ENCODE measurements at regions not wholly inside any gene's neighbourhood (a gene's known extent, or its start where the extent isn't known, plus 50 kb on each side); places are given as distances from the start of the nearest gene placed in this dataset.

DNA sequence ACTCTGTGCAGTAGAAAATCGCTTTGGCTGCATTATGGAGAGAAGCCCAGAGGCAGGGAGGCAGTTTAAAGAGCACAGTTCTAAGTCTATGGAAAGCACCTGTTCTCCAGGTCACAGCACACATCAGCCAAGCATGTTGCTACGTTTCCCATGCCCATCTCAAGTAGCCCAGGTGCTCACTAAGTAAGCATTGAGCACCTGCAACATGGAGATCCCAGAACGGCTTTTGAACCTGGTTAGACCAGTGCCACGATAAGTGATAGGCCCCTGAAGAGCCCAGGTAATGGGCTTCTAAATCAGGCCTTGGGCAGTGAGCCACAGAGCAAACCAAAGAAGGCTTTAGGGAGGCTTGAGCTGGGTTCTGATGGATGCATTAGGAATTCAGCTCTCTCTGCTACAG, 186.2 kb downstream of the C1orf94 start (continued):
- no peak for TF ChIP-seq ZFX (IDR thresholded peaks at IDR 0.05)
- no peak for TF ChIP-seq RAD21 (IDR thresholded peaks at IDR 0.05; ENCODE audit: low read depth)
- TF ChIP-seq, protein P1, sequence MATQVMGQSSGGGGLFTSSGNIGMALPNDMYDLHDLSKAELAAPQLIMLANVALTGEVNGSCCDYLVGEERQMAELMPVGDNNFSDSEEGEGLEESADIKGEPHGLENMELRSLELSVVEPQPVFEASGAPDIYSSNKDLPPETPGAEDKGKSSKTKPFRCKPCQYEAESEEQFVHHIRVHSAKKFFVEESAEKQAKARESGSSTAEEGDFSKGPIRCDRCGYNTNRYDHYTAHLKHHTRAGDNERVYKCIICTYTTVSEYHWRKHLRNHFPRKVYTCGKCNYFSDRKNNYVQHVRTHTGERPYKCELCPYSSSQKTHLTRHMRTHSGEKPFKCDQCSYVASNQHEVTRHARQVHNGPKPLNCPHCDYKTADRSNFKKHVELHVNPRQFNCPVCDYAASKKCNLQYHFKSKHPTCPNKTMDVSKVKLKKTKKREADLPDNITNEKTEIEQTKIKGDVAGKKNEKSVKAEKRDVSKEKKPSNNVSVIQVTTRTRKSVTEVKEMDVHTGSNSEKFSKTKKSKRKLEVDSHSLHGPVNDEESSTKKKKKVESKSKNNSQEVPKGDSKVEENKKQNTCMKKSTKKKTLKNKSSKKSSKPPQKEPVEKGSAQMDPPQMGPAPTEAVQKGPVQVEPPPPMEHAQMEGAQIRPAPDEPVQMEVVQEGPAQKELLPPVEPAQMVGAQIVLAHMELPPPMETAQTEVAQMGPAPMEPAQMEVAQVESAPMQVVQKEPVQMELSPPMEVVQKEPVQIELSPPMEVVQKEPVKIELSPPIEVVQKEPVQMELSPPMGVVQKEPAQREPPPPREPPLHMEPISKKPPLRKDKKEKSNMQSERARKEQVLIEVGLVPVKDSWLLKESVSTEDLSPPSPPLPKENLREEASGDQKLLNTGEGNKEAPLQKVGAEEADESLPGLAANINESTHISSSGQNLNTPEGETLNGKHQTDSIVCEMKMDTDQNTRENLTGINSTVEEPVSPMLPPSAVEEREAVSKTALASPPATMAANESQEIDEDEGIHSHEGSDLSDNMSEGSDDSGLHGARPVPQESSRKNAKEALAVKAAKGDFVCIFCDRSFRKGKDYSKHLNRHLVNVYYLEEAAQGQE (IDR thresholded peaks at IDR 0.05; ENCODE audit: low read depth): no peak
- no peak for TF ChIP-seq CEBPB (IDR thresholded peaks at IDR 0.05; ENCODE audit: low read depth)

DNA sequence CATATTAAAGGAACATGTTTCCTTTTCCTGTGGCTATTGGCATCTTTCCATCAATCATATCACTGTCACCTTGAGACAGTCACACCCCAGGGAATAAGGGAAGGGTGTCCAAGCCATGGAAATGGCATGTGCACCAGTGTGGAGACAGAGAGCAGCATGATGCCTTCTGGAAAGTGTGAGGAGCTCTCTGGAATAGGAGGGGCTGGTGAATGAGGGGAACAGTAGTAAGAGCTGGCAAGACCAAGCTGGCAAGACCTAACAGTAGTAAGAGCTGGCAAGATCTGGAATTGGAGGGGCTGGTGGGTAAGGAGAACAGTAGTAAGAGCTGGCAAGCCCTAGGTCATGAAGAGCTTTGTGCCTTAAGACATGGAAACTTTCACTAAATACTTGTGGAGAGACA, 186.7 kb downstream of the C1orf94 start:
- ChIA-PET RAD21 (ENCODE audit: low non-redundant PET in 1 of 2, low total read pairs in 2 of 2, uncharacterized antibody in 2 of 2, unreplicated experiment in 2 of 2) (no interaction called here), POLR2A (no interaction called here), CTCF (no interaction called here)
- Histone ChIP-seq H3K9ac (ENCODE audit: low read length) (no peak overlapping the region), H3K27me3 (ENCODE audit: insufficient read depth, low read length) (peaks cover 44% of the 10 kb centered on the region), H2AFZ (ENCODE audit: low read depth, low read length, poor library complexity, severe bottlenecking) (no peak overlapping the region), H3K9me2 (ENCODE audit: insufficient read depth) (no peaks in the 10 kb centered on the region), H3K4me1 (ENCODE audit: control insufficient read depth in 1 of 2, insufficient read depth in 2 of 2, low read length in 2 of 2) (no peaks in the 10 kb centered on the region), H3K4me2 (ENCODE audit: low read length) (no peak overlapping the region), H4K20me1 (ENCODE audit: insufficient read depth) (no peaks in the 10 kb centered on the region), H3K9me3 (ENCODE audit: control insufficient read depth in 1 of 2, insufficient read depth in 1 of 2, low read depth in 1 of 2, low read length in 2 of 2) (no peaks in the 10 kb centered on the region), H3K36me3 (ENCODE audit: control insufficient read depth in 1 of 2, insufficient read depth in 2 of 2, low read length in 2 of 2) (no peaks in the 10 kb centered on the region), H3K79me2 (ENCODE audit: insufficient read depth, low read length) (no peaks in the 10 kb centered on the region), H3K4me3 (replicated peaks in 1 of 2; ENCODE audit: low read depth in 1 of 2, low read length in 2 of 2) (no peak overlapping the region), H3K27ac (ENCODE audit: low read depth, low read length) (no peak overlapping the region)
- intact Hi-C loops (cut with micrococcal nuclease): no loop called here
- DNase-seq (ENCODE audit: low read depth, low spot score): no peak
- ATAC-seq: no peak
- BruUV-seq (replicated peaks): no TSS peak
- TF ChIP-seq SIN3A (IDR thresholded peaks at IDR 0.05; ENCODE audit: low read depth) (no peak), YY1 (IDR thresholded peaks at IDR 0.05; ENCODE audit: extremely low read depth, insufficient replicate concordance, low read depth, low read length) (no peak), ZNF274 (IDR thresholded peaks at IDR 0.05; ENCODE audit: low read depth, low read length) (no peak), SP1 (IDR thresholded peaks at IDR 0.05; ENCODE audit: low read depth) (no peak), POLR2A (IDR thresholded peaks at IDR 0.05; ENCODE audit: borderline replicate concordance, extremely low read depth, insufficient read depth, insufficient read length) (no peak), POLR2AphosphoS5 (IDR thresholded peaks at IDR 0.05; ENCODE audit: low read depth, low read length) (no peak), FOSL1 (IDR thresholded peaks at IDR 0.05; ENCODE audit: low read depth) (no peak), ZFX (IDR thresholded peaks at IDR 0.05) (no peak), EGR1 (IDR thresholded peaks at IDR 0.05; ENCODE audit: low read depth) (no peak), TCF7L2 (IDR thresholded peaks at IDR 0.05; ENCODE audit: borderline replicate concordance, extremely low read depth, insufficient read depth, insufficient read length) (no peak), EZH2 (IDR thresholded peaks at IDR 0.05) (no peak)
- TF ChIP-seq, protein P2, sequence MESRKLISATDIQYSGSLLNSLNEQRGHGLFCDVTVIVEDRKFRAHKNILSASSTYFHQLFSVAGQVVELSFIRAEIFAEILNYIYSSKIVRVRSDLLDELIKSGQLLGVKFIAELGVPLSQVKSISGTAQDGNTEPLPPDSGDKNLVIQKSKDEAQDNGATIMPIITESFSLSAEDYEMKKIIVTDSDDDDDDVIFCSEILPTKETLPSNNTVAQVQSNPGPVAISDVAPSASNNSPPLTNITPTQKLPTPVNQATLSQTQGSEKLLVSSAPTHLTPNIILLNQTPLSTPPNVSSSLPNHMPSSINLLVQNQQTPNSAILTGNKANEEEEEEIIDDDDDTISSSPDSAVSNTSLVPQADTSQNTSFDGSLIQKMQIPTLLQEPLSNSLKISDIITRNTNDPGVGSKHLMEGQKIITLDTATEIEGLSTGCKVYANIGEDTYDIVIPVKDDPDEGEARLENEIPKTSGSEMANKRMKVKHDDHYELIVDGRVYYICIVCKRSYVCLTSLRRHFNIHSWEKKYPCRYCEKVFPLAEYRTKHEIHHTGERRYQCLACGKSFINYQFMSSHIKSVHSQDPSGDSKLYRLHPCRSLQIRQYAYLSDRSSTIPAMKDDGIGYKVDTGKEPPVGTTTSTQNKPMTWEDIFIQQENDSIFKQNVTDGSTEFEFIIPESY (IDR thresholded peaks at IDR 0.05; ENCODE audit: extremely low read depth, insufficient replicate concordance, low read length): no peak
- TF ChIP-seq, protein P1 (IDR thresholded peaks at IDR 0.05; ENCODE audit: low read depth): no peak
- TF ChIP-seq, protein P3, sequence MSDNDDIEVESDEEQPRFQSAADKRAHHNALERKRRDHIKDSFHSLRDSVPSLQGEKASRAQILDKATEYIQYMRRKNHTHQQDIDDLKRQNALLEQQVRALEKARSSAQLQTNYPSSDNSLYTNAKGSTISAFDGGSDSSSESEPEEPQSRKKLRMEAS (IDR thresholded peaks at IDR 0.05): no peak

Data from HCT116 (cell line).